WI38 (cell line): ENCODE measurements at regions not wholly inside any gene's neighbourhood (a gene's known extent, or its start where the extent isn't known, plus 50 kb on each side); places are given as distances from the start of the nearest gene placed in this dataset.

Experiments
- H3K4me3 ChIP-seq: 2 replicates; pipeline ENCODE4 v1.5.1; 2011; ENCODE audit warnings: low read depth, mild to moderate bottlenecking, control low read depth, low read length
- CTCF ChIP-seq: IDR thresholded peaks from 2 replicates; pipeline ENCODE4 v1.5.1; 2012; ENCODE audit warnings: low read depth, mild to moderate bottlenecking, control low read depth, low read length

GRCh38 chr21:38556390-38556789, 58.1 kb upstream of the ERG start:
- TF ChIP-seq CTCF, result no peak
- H3K4me3 ChIP-seq, result no peak overlapping the region

- no peak overlapping the region for H3K4me3 ChIP-seq
- no peak for TF ChIP-seq CTCF
Observed at GRCh38 chr21:38561205-38561604, 62.9 kb upstream of the ERG start.

- H3K4me3 ChIP-seq, result no peak overlapping the region
- TF ChIP-seq CTCF, result no peak
Observed at GRCh38 chr21:38561613-38562581, 63.6 kb upstream of the ERG start.

- TF ChIP-seq CTCF, result no peak
- no peak overlapping the region for H3K4me3 ChIP-seq
Observed at GRCh38 chr21:38567335-38567969, 69.2 kb upstream of the ERG start.

GRCh38 chr21:38567970-38568360, 69.7 kb upstream of the ERG start:
- H3K4me3 ChIP-seq, result no peak overlapping the region
- no peak for TF ChIP-seq CTCF

GRCh38 chr21:38569733-38570132, 71.5 kb upstream of the ERG start:
- H3K4me3 ChIP-seq, result no peak overlapping the region
- TF ChIP-seq CTCF, result no peak

- no peak for TF ChIP-seq CTCF
- H3K4me3 ChIP-seq, result no peak overlapping the region
Observed at GRCh38 chr21:38570596-38570995, 72.3 kb upstream of the ERG start.
